Esophagus squamous epithelium (tissue), 5 donors: ENCODE measurements at regions not wholly inside any gene's neighbourhood (a gene's known extent, or its start where the extent isn't known, plus 50 kb on each side); places are given as distances from the start of the nearest gene placed in this dataset.

Experiments
- DNase-seq: peaks from one replicate; lab custom pipeline; 2025; lab: John Stamatoyannopoulos, UW
- H3K27ac ChIP-seq, 4 donors: fragments of 200-600 bp; sonication (generic); one replicate each; pipeline ENCODE4 v1.5.1; 2016 to 2019; ENCODE audit warnings: mild to moderate bottlenecking in 1 of 4
- H3K27me3 ChIP-seq, 4 donors: fragments of 200-600 bp; sonication (generic); 1 replicate in 3 of 4; 2 replicates in 1 of 4; pipeline versions ENCODE4 v1.5.1 to v1.6.0; 2017 to 2021; ENCODE audit warnings: antibody characterized with exemption in 1 of 4
- H3K36me3 ChIP-seq, 3 donors: fragments of 200-600 bp; sonication (generic); one replicate each; pipeline ENCODE4 v1.5.1; 2016 to 2019
- H3K4me1 ChIP-seq, 3 donors: fragments of 200-600 bp; sonication (generic); one replicate each; pipeline ENCODE4 v1.5.1; 2017 to 2019
- H3K4me3 ChIP-seq, 4 donors: fragments of 200-600 bp; sonication (generic); 1 replicate in 3 of 4; 2 replicates in 1 of 4; pipeline ENCODE4 v1.5.1; 2016 to 2019; ENCODE audit warnings: mild to moderate bottlenecking in 2 of 4, moderate library complexity in 1 of 4
- H3K9me3 ChIP-seq, 3 donors: fragments of 200-600 bp; sonication (generic); one replicate each; pipeline ENCODE4 v1.5.1; 2016 to 2019
- POLR2A ChIP-seq, 4 donors: fragments of 450-650 bp; IDR thresholded peaks; one replicate each; pipeline ENCODE4 v1.6.1; 2017; ENCODE audit warnings: antibody characterized with exemption in 4 of 4, mild to moderate bottlenecking in 4 of 4, moderate library complexity in 3 of 4
- WGBS, 2 donors: methylation state at CpG; one replicate each; pipeline ENCODE4 v1.1.5; 2018; 5-methylcytosine and 5-hydroxymethylcytosine counted together
- intact Hi-C: fragments of 100-400 bp; cut with DNase I; formaldehyde crosslinking; loops from one replicate; pipeline ENCODE4 v1.15.0; 2022
- TF ChIP-seq, protein P1 (sequence below), 6 experiments: fragments of 450-650 bp in 4 of 6; fragments of 200-600 bp in 2 of 6; sonication (generic) in 2 of 6; IDR thresholded peaks; one replicate each; pipeline ENCODE4 v1.5.1; 2016 to 2019; ENCODE audit warnings: antibody characterized with exemption in 6 of 6, mild to moderate bottlenecking in 4 of 6, moderate library complexity in 4 of 6
- donor health status: DM: yes; HTN: yes; CAD: no.

GRCh38 chr2:78009289-78009688, 487.1 kb upstream of the LRRTM4 start:
- intact Hi-C loops, result no loop called here

GRCh38 chr2:78011251-78011650, 489.1 kb upstream of the LRRTM4 start:
- WGBS, 2 donors, result 73 to 86% methylated on average over 2 of the region's 2 CpGs
- peaks cover 0 to 1% (median 0%) of the 10 kb centered on the region in 3 donors for H3K9me3 ChIP-seq
- no peaks in the 10 kb centered on the region for H3K4me1 ChIP-seq
- intact Hi-C loops, result no loop called here
- H3K36me3 ChIP-seq, result no peaks in the 10 kb centered on the region
- DNase-seq, result no peak
- TF ChIP-seq POLR2A (IDR thresholded peaks at IDR 0.05), result no peak
- TF ChIP-seq, protein P1, sequence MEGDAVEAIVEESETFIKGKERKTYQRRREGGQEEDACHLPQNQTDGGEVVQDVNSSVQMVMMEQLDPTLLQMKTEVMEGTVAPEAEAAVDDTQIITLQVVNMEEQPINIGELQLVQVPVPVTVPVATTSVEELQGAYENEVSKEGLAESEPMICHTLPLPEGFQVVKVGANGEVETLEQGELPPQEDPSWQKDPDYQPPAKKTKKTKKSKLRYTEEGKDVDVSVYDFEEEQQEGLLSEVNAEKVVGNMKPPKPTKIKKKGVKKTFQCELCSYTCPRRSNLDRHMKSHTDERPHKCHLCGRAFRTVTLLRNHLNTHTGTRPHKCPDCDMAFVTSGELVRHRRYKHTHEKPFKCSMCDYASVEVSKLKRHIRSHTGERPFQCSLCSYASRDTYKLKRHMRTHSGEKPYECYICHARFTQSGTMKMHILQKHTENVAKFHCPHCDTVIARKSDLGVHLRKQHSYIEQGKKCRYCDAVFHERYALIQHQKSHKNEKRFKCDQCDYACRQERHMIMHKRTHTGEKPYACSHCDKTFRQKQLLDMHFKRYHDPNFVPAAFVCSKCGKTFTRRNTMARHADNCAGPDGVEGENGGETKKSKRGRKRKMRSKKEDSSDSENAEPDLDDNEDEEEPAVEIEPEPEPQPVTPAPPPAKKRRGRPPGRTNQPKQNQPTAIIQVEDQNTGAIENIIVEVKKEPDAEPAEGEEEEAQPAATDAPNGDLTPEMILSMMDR (IDR thresholded peaks at IDR 0.05), result no peak
- no peak overlapping the region for H3K27ac ChIP-seq
- no peaks in the 10 kb centered on the region for H3K27me3 ChIP-seq
- H3K4me3 ChIP-seq, result no peak overlapping the region

More at GRCh38 chr2:78009289-78009688, 487.1 kb upstream of the LRRTM4 start:
- Histone ChIP-seq H3K27me3 (no peaks in the 10 kb centered on the region), H3K9me3 (peaks cover 0 to 4% (median 0%) of the 10 kb centered on the region in 3 donors), H3K36me3 (no peaks in the 10 kb centered on the region), H3K27ac (no peak overlapping the region), H3K4me1 (no peaks in the 10 kb centered on the region), H3K4me3 (no peak overlapping the region)
- DNase-seq, result no peak
- TF ChIP-seq POLR2A (IDR thresholded peaks at IDR 0.05), result no peak
- TF ChIP-seq, protein P1 (IDR thresholded peaks at IDR 0.05), result no peak

DNA sequence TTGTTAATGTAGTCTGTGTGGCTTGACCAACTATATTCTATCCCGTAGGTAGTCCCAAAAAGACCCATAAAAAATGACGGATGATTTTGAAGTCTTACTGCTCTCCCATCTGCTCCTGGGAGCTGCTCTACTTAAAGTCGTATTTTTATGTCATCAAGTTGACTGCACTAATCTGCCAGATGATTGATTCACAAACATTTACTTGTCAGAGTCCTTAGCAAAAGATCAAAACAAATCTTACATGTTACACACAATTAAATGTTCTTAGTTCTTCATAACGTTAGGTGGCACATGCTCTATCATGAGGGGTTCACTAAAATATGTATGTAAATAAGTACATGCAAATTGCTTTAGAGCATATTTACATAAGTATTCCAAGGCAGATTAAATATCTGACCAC, 498.3 kb upstream of the LRRTM4 start:
- Histone ChIP-seq H3K4me1 (no peaks in the 10 kb centered on the region), H3K27ac (no peak overlapping the region), H3K36me3 (no peaks in the 10 kb centered on the region), H3K9me3 (peaks cover 0 to 16% (median 6%) of the 10 kb centered on the region in 3 donors), H3K4me3 (no peak overlapping the region), H3K27me3 (no peaks in the 10 kb centered on the region)
- TF ChIP-seq POLR2A (IDR thresholded peaks at IDR 0.05), result no peak
- TF ChIP-seq, protein P1 (IDR thresholded peaks at IDR 0.05), result no peak
- no peak for DNase-seq
- 50 to 61% methylated on average over 4 of the region's 4 CpGs for WGBS, 2 donors
- intact Hi-C loops, result no loop called here

- intact Hi-C loops, result no loop called here
- H3K27ac ChIP-seq, result no peak overlapping the region
- no peaks in the 10 kb centered on the region for H3K36me3 ChIP-seq
- H3K4me1 ChIP-seq, result no peaks in the 10 kb centered on the region
- no peaks in the 10 kb centered on the region for H3K27me3 ChIP-seq
- H3K4me3 ChIP-seq, result no peak overlapping the region
- TF ChIP-seq, protein P1 (IDR thresholded peaks at IDR 0.05), result no peak
- TF ChIP-seq POLR2A (IDR thresholded peaks at IDR 0.05), result no peak
- H3K9me3 ChIP-seq, result peaks cover 0 to 16% (median 6%) of the 10 kb centered on the region in 3 donors
- no CpG with 5 or more reads among the region's 1 CpG for WGBS, 2 donors
- DNase-seq, result no peak
Observed at GRCh38 chr2:78023356-78023755, 501.2 kb upstream of the LRRTM4 start.

- H3K4me1 ChIP-seq, result no peaks in the 10 kb centered on the region
- no peaks in the 10 kb centered on the region for H3K27me3 ChIP-seq
- no peaks in the 10 kb centered on the region for H3K36me3 ChIP-seq
- no peak for DNase-seq
- H3K9me3 ChIP-seq, result peaks cover 0 to 24% (median 10%) of the 10 kb centered on the region in 3 donors
- TF ChIP-seq, protein P1 (IDR thresholded peaks at IDR 0.05), result no peak
- no peak for TF ChIP-seq POLR2A (IDR thresholded peaks at IDR 0.05)
- H3K27ac ChIP-seq, result no peak overlapping the region
- 71 to 78% methylated on average over 2 of the region's 2 CpGs for WGBS, 2 donors
- intact Hi-C loops, result no loop called here
- no peak overlapping the region for H3K4me3 ChIP-seq
Observed at GRCh38 chr2:78024996-78025395, 502.8 kb upstream of the LRRTM4 start.
